A549 (cell line): ENCODE measurements at regions not wholly inside any gene's neighbourhood (a gene's known extent, or its start where the extent isn't known, plus 50 kb on each side); places are given as distances from the start of the nearest gene placed in this dataset.

ENCODE experiments used
- ATAC-seq, 2 experiments: fragments of 200-7000 bp in 1 of 2; fragments of >200 bp in 1 of 2; cut with Nextera tagmentation in 1 of 2; cut with Tn5 transposase in 1 of 2; 3 replicates each; pipeline versions ENCODE4 v1.8.0 to v1.9.1; 2018 to 2020; ENCODE audit warnings: mild to moderate bottlenecking in 1 of 2, moderate library complexity in 1 of 2
- CTCF ChIA-PET: fragments of 300-600 bp; sonication (Branson Sonifier 250); formaldehyde crosslinking; extraction: SDS; loops from one replicate; lab custom pipeline; 2021; ENCODE audit warnings: antibody characterized with exemption, inconsistent platforms; lab: Yijun Ruan, JAX
- POLR2A ChIA-PET: fragments of 350-600 bp; formaldehyde crosslinking; extraction: SDS; loops from one replicate; lab custom pipeline; 2021; ENCODE audit warnings: antibody characterized with exemption, inconsistent platforms; lab: Yijun Ruan, JAX
- DNase-seq, 2 experiments: peaks; one replicate each; pipeline versions ENCODE4 v3.0.0 to v3.0.0-alpha.2; 2011 to 2016; ENCODE audit warnings: low read depth in 1 of 2, low spot score in 1 of 2
- FAIRE-seq: peaks from 2 replicates; lab custom pipeline; 2011; peaks lifted over from hg19 to GRCh38; lab: Jason Lieb, UNC
- H3K27ac ChIP-seq, 2 experiments: fragments of >200 bp; sonication (Bioruptor Twin); formaldehyde crosslinking; 3 replicates each; pipeline ENCODE4 v1.5.1; 2016 to 2017
- H3K4me1 ChIP-seq: fragments of >200 bp; sonication (Bioruptor Twin); formaldehyde crosslinking; 3 replicates; pipeline ENCODE4 v1.6.1; 2016
- H3K4me2 ChIP-seq: fragments of >200 bp; sonication (Bioruptor Twin); formaldehyde crosslinking; 3 replicates; pipeline ENCODE4 v1.6.1; 2016
- H3K4me3 ChIP-seq: fragments of >200 bp; sonication (Bioruptor Twin); formaldehyde crosslinking; 3 replicates; pipeline ENCODE4 v1.5.1; 2016
- H3K9me3 ChIP-seq: fragments of >200 bp; sonication (Bioruptor Twin); formaldehyde crosslinking; 3 replicates; pipeline ENCODE4 v1.6.1; 2016
- BHLHE40 ChIP-seq: IDR thresholded peaks from 2 replicates; pipeline ENCODE4 v1.6.1; 2012; ENCODE audit warnings: low read depth, low read length, inconsistent platforms
- CBX2 ChIP-seq: fragments of 200-600 bp; sonication (generic); IDR thresholded peaks from 2 replicates; pipeline ENCODE4 v1.6.1; 2016; ENCODE audit warnings: low read depth, mild to moderate bottlenecking, borderline replicate concordance
- CBX8 ChIP-seq: fragments of 200-600 bp; sonication (generic); IDR thresholded peaks from 2 replicates; pipeline ENCODE4 v1.6.1; 2016
- CEBPB ChIP-seq, 2 experiments: fragments of >200 bp in 1 of 2; sonication (Bioruptor Twin) in 1 of 2; formaldehyde crosslinking in 1 of 2; IDR thresholded peaks; 2 replicates each; pipeline ENCODE4 v1.6.1; 2012 to 2016
- EHF ChIP-seq: fragments of 250-450 bp; sonication (Bioruptor Pico); IDR thresholded peaks from 2 replicates; pipeline ENCODE4 v1.5.0; 2020; ENCODE audit warnings: mild to moderate bottlenecking
- EP300 ChIP-seq, 2 experiments: fragments of >200 bp; sonication (Bioruptor Twin); formaldehyde crosslinking; IDR thresholded peaks; 2 replicates in 1 of 2; 3 replicates in 1 of 2; pipeline ENCODE4 v1.6.1; 2016 to 2017
- ESRRA ChIP-seq: fragments of 150-350 bp; IDR thresholded peaks from 2 replicates; pipeline ENCODE4 v1.6.1; 2014; ENCODE audit warnings: mild to moderate bottlenecking, low read length, borderline replicate concordance
- FOSL2 ChIP-seq, 2 experiments: fragments of 450-650 bp in 1 of 2; fragments of >200 bp in 1 of 2; sonication (Bioruptor Twin) in 1 of 2; formaldehyde crosslinking; IDR thresholded peaks; 2 replicates each; pipeline versions ENCODE4 v1.5.0 to v1.6.1; 2016 to 2020; ENCODE audit warnings: mild to moderate bottlenecking in 1 of 2, moderate library complexity in 1 of 2
- FOXS1 ChIP-seq: fragments of 250-450 bp; sonication (Bioruptor Pico); IDR thresholded peaks from 2 replicates; pipeline ENCODE4 v1.5.0; 2020; ENCODE audit warnings: mild to moderate bottlenecking, moderate library complexity
- HEYL ChIP-seq: fragments of 250-450 bp; sonication (Bioruptor Pico); IDR thresholded peaks from 2 replicates; pipeline ENCODE4 v1.8.0; 2021; ENCODE audit warnings: mild to moderate bottlenecking, moderate library complexity
- HOXA7 ChIP-seq: fragments of 250-450 bp; sonication (Bioruptor Pico); IDR thresholded peaks from 2 replicates; pipeline ENCODE4 v1.5.0; 2020; ENCODE audit warnings: mild to moderate bottlenecking, moderate library complexity
- KDM5A ChIP-seq: fragments of 200-600 bp; sonication (generic); IDR thresholded peaks from 2 replicates; pipeline ENCODE4 v1.6.1; 2016; ENCODE audit warnings: antibody characterized with exemption, mild to moderate bottlenecking
- NFE2L2 ChIP-seq: fragments of 150-350 bp; conservative IDR thresholded peaks from 2 replicates; pipeline ENCODE4 v1.6.1; 2014; ENCODE audit warnings: low read length
- NR3C1 ChIP-seq: fragments of >200 bp; sonication (Bioruptor Twin); formaldehyde crosslinking; IDR thresholded peaks from 3 replicates; pipeline ENCODE4 v1.6.1; 2017
- PHF8 ChIP-seq: fragments of 200-600 bp; sonication (generic); IDR thresholded peaks from 2 replicates; pipeline ENCODE4 v1.6.1; 2016; ENCODE audit warnings: low read depth, mild to moderate bottlenecking, antibody characterized with exemption, moderate library complexity, borderline replicate concordance
- RAD21 ChIP-seq, 2 experiments: fragments of >200 bp in 1 of 2; sonication (Bioruptor Twin) in 1 of 2; formaldehyde crosslinking in 1 of 2; IDR thresholded peaks in 1 of 2; conservative IDR thresholded peaks in 1 of 2; 2 replicates in 1 of 2; 3 replicates in 1 of 2; pipeline ENCODE4 v1.6.1; 2012 to 2018; ENCODE audit warnings: inconsistent platforms in 1 of 2
- RARB ChIP-seq: fragments of 250-450 bp; sonication (Bioruptor Pico); IDR thresholded peaks from 2 replicates; pipeline ENCODE4 v1.8.0; 2021; ENCODE audit warnings: mild to moderate bottlenecking, moderate library complexity
- RNF2 ChIP-seq: fragments of 200-600 bp; sonication (generic); IDR thresholded peaks from 2 replicates; pipeline ENCODE4 v1.6.1; 2016; ENCODE audit warnings: low read depth, mild to moderate bottlenecking, antibody characterized with exemption, moderate library complexity, borderline replicate concordance
- ZFP36 ChIP-seq: fragments of 450-650 bp; IDR thresholded peaks from 2 replicates; pipeline ENCODE4 v1.6.1; 2014; ENCODE audit warnings: borderline replicate concordance; ENCODE audit not compliant: partially characterized antibody
- WGBS: methylation state at CpG from one replicate; pipeline ENCODE4 v1.1.6; 2017; ENCODE audit errors: missing lambda C conversion rate; 5-methylcytosine and 5-hydroxymethylcytosine counted together
- TF ChIP-seq, protein P1 (sequence below): fragments of >200 bp; sonication (Bioruptor Twin); formaldehyde crosslinking; IDR thresholded peaks from 2 replicates; pipeline ENCODE4 v1.6.1; 2016
- TF ChIP-seq, protein P2 (sequence below): fragments of 150-350 bp; IDR thresholded peaks from 2 replicates; pipeline ENCODE4 v1.6.1; 2014; ENCODE audit warnings: low read depth, mild to moderate bottlenecking, low read length
- TF ChIP-seq, protein P3 (sequence below): fragments of 250-450 bp; sonication (Bioruptor Pico); IDR thresholded peaks from 2 replicates; pipeline ENCODE4 v1.5.0; 2021; ENCODE audit warnings: mild to moderate bottlenecking, moderate library complexity, borderline replicate concordance
- TF ChIP-seq, protein P4 (sequence below): IDR thresholded peaks from 2 replicates; pipeline ENCODE4 v1.6.1; 2012
- TF ChIP-seq, protein P5 (sequence below): fragments of 200-600 bp; sonication (generic); IDR thresholded peaks from 2 replicates; pipeline ENCODE4 v1.6.1; 2016; ENCODE audit warnings: antibody characterized with exemption, mild to moderate bottlenecking, moderate library complexity

DNA sequence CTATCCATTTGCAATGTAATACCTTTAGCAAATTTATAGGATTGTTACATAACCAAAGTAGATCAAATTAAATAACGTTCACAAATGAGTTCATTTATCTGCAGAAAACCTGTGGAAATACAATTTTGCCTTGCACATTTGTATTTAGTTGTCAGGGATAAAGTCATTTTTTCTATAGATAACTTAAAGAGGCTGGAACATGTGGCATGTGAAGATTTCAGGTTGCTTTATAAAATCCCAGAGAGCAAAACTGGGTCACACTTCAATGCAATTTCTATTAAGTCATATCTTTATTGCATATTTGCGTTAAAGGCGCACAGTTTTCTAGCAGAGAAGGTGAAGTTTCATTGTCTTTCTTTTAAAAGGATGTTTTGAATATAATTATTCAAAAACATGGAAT lies 342.4 kb downstream of the USP25 start:
- TF ChIP-seq, protein P1, sequence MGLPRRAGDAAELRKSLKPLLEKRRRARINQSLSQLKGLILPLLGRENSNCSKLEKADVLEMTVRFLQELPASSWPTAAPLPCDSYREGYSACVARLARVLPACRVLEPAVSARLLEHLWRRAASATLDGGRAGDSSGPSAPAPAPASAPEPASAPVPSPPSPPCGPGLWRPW = no peak
- TF ChIP-seq CBX8 (no peak), RAD21 (conservative IDR thresholded peaks at IDR 0.05 in 1 of 2, IDR thresholded peaks at IDR 0.05 in 1 of 2) (no peak), KDM5A (no peak), RNF2 (no peak), ZFP36 (no peak), BHLHE40 (no peak), ESRRA (no peak), NFE2L2 (no peak), PHF8 (no peak), HOXA7 (CRISPR knock-in tag) (no peak), NR3C1 (no peak), RARB (CRISPR knock-in tag) (no peak), EP300 (IDR thresholded peaks at IDR 0.05) (no peak)
- TF ChIP-seq, protein P2, sequence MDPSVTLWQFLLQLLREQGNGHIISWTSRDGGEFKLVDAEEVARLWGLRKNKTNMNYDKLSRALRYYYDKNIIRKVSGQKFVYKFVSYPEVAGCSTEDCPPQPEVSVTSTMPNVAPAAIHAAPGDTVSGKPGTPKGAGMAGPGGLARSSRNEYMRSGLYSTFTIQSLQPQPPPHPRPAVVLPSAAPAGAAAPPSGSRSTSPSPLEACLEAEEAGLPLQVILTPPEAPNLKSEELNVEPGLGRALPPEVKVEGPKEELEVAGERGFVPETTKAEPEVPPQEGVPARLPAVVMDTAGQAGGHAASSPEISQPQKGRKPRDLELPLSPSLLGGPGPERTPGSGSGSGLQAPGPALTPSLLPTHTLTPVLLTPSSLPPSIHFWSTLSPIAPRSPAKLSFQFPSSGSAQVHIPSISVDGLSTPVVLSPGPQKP = no peak
- TF ChIP-seq, protein P3, sequence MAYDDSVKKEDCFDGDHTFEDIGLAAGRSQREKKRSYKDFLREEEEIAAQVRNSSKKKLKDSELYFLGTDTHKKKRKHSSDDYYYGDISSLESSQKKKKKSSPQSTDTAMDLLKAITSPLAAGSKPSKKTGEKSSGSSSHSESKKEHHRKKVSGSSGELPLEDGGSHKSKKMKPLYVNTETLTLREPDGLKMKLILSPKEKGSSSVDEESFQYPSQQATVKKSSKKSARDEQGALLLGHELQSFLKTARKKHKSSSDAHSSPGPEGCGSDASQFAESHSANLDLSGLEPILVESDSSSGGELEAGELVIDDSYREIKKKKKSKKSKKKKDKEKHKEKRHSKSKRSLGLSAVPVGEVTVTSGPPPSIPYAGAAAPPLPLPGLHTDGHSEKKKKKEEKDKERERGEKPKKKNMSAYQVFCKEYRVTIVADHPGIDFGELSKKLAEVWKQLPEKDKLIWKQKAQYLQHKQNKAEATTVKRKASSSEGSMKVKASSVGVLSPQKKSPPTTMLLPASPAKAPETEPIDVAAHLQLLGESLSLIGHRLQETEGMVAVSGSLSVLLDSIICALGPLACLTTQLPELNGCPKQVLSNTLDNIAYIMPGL = no peak
- TF ChIP-seq, protein P4, sequence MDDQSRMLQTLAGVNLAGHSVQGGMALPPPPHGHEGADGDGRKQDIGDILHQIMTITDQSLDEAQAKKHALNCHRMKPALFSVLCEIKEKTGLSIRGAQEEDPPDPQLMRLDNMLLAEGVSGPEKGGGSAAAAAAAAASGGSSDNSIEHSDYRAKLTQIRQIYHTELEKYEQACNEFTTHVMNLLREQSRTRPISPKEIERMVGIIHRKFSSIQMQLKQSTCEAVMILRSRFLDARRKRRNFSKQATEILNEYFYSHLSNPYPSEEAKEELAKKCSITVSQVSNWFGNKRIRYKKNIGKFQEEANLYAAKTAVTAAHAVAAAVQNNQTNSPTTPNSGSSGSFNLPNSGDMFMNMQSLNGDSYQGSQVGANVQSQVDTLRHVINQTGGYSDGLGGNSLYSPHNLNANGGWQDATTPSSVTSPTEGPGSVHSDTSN = no peak
- TF ChIP-seq, all 56 proteins: peak for 0
- H3K27ac ChIP-seq = no peak overlapping the region
- ATAC-seq = no peak
- no peak overlapping the region for H3K4me2 ChIP-seq
- ChIA-PET CTCF (no interaction called here), POLR2A (no interaction called here)
- FAIRE-seq = no peak
- no peak overlapping the region for H3K4me3 ChIP-seq
- 90% methylated on average over 3 of the region's 3 CpGs for WGBS
- no peaks in the 10 kb centered on the region for H3K9me3 ChIP-seq
- DNase-seq = no peak
- no peaks in the 10 kb centered on the region for H3K4me1 ChIP-seq

DNA sequence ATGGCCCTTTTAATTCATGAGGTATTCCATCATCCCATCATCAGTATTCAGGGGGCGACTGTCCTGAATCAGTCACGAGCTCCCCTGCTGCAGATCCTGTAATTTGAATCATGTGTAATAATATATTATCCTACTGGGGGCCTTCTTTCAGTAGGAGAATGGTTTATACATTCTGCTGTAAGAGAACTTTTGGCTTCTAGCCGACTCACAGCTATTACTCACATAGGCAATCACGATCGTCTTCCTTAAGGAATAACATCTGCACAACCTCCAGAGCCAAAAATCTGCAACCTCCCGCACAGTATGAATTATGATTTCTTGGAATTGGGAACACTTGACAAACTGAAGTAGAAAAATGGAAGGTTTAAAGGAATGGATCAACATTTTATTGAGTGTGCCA lies 343.0 kb downstream of the USP25 start:
- H3K4me3 ChIP-seq = no peak overlapping the region
- no peaks in the 10 kb centered on the region for H3K4me1 ChIP-seq
- WGBS = 67% methylated on average over 6 of the region's 6 CpGs
- no peak for TF ChIP-seq RAD21 (conservative IDR thresholded peaks at IDR 0.05 in 1 of 2, IDR thresholded peaks at IDR 0.05 in 1 of 2)
- TF ChIP-seq ESRRA = no peak
- TF ChIP-seq KDM5A = no peak
- no peak for TF ChIP-seq EHF (CRISPR knock-in tag)
- no peak for TF ChIP-seq CBX8
- no peak for TF ChIP-seq FOSL2 (IDR thresholded peaks at IDR 0.05)
- TF ChIP-seq FOSL2 (CRISPR knock-in tag; IDR thresholded peaks at IDR 0.05) = no peak
- no peak for TF ChIP-seq CEBPB (IDR thresholded peaks at IDR 0.05)
- TF ChIP-seq HEYL = no peak
- TF ChIP-seq, protein P2 = no peak
- no peak for TF ChIP-seq FOXS1 (CRISPR knock-in tag)
- TF ChIP-seq, protein P5, sequence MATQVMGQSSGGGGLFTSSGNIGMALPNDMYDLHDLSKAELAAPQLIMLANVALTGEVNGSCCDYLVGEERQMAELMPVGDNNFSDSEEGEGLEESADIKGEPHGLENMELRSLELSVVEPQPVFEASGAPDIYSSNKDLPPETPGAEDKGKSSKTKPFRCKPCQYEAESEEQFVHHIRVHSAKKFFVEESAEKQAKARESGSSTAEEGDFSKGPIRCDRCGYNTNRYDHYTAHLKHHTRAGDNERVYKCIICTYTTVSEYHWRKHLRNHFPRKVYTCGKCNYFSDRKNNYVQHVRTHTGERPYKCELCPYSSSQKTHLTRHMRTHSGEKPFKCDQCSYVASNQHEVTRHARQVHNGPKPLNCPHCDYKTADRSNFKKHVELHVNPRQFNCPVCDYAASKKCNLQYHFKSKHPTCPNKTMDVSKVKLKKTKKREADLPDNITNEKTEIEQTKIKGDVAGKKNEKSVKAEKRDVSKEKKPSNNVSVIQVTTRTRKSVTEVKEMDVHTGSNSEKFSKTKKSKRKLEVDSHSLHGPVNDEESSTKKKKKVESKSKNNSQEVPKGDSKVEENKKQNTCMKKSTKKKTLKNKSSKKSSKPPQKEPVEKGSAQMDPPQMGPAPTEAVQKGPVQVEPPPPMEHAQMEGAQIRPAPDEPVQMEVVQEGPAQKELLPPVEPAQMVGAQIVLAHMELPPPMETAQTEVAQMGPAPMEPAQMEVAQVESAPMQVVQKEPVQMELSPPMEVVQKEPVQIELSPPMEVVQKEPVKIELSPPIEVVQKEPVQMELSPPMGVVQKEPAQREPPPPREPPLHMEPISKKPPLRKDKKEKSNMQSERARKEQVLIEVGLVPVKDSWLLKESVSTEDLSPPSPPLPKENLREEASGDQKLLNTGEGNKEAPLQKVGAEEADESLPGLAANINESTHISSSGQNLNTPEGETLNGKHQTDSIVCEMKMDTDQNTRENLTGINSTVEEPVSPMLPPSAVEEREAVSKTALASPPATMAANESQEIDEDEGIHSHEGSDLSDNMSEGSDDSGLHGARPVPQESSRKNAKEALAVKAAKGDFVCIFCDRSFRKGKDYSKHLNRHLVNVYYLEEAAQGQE = no peak
- TF ChIP-seq, protein P1 = no peak
- TF ChIP-seq CBX2 = no peak
- no peak for DNase-seq
- ATAC-seq = no peak
- H3K4me2 ChIP-seq = no peak overlapping the region
- FAIRE-seq = no peak
- H3K9me3 ChIP-seq = no peaks in the 10 kb centered on the region
- H3K27ac ChIP-seq = no peak overlapping the region
- CTCF ChIA-PET = no interaction called here
- POLR2A ChIA-PET = no interaction called here
